Fibroblast of skin of back (primary cell): ENCODE measurements at regions not wholly inside any gene's neighbourhood (a gene's known extent, or its start where the extent isn't known, plus 50 kb on each side); places are given as distances from the start of the nearest gene placed in this dataset.
A peak's percentile ranks its signal among the peaks of the same experiment; 100 is the strongest.
"Not testable (repeated sequence)": the region's sequence is repeated elsewhere in the genome, so short reads cannot be mapped to it uniquely, and the experiment has no call there.

Experiments used
- DNase-seq: peaks from one replicate; pipeline ENCODE4 v3.0.0-alpha.2; 2013

GRCh38 chrX:109155161-109155560 lies 326.7 kb downstream of the GUCY2F start:
- peak; percentile 0 for DNase-seq

- not testable (repeated sequence) for DNase-seq
These were observed 337.7 kb downstream of the GUCY2F start for GRCh38 chrX:109144173-109144572.

GRCh38 chrX:109140463-109140862 lies 341.4 kb downstream of the GUCY2F start:
- no peak for DNase-seq

GRCh38 chrX:109134777-109135176 lies 347.1 kb downstream of the GUCY2F start:
- no peak for DNase-seq

GRCh38 chrX:109125304-109125703 lies 356.6 kb downstream of the GUCY2F start:
- DNase-seq: no peak

GRCh38 chrX:109089359-109089758 lies 353.0 kb upstream of the IRS4 start:
- no peak for DNase-seq

- DNase-seq: no peak
These were observed 341.4 kb upstream of the IRS4 start for GRCh38 chrX:109077788-109078187.

- peak; percentile 2 for DNase-seq
These were observed 317.8 kb upstream of the IRS4 start for GRCh38 chrX:109054181-109054581.

- DNase-seq: no peak
These were observed 313.5 kb upstream of the IRS4 start for GRCh38 chrX:109049903-109050302.

- no peak for DNase-seq
These were observed 313.1 kb upstream of the IRS4 start for GRCh38 chrX:109049416-109049815.

- no peak for DNase-seq
These were observed 303.7 kb upstream of the IRS4 start for GRCh38 chrX:109040057-109040456.

- DNase-seq: no peak
These were observed 300.3 kb upstream of the IRS4 start for GRCh38 chrX:109036624-109037023.

GRCh38 chrX:108993909-108994308 lies 257.5 kb upstream of the IRS4 start:
- no peak for DNase-seq

GRCh38 chrX:108972899-108973298 lies 236.5 kb upstream of the IRS4 start:
- DNase-seq: not testable (repeated sequence)

GRCh38 chrX:108947205-108947604 lies 210.8 kb upstream of the IRS4 start:
- DNase-seq: no peak

- no peak for DNase-seq
These were observed 210.2 kb upstream of the IRS4 start for GRCh38 chrX:108946531-108946930.

- no peak for DNase-seq
These were observed 209.6 kb upstream of the IRS4 start for GRCh38 chrX:108945883-108946523.

GRCh38 chrX:108914791-108915190 lies 178.4 kb upstream of the IRS4 start:
- DNase-seq: no peak

GRCh38 chrX:108903831-108904230 lies 167.5 kb upstream of the IRS4 start:
- DNase-seq: not testable (repeated sequence)

GRCh38 chrX:108900333-108900732 lies 164.0 kb upstream of the IRS4 start:
- DNase-seq: no peak

- DNase-seq: not testable (repeated sequence)
These were observed 160.0 kb upstream of the IRS4 start for GRCh38 chrX:108896349-108896748.

- no peak for DNase-seq
These were observed 156.1 kb upstream of the IRS4 start for GRCh38 chrX:108892501-108892900.

- no peak for DNase-seq
These were observed 139.2 kb upstream of the IRS4 start for GRCh38 chrX:108875548-108875947.

- not testable (repeated sequence) for DNase-seq
These were observed 106.7 kb upstream of the IRS4 start for GRCh38 chrX:108843039-108843438.

- no peak for DNase-seq
These were observed 97.6 kb upstream of the IRS4 start for GRCh38 chrX:108833993-108834392.
